BE2C (cell line): ENCODE measurements at regions not wholly inside any gene's neighbourhood (a gene's known extent, or its start where the extent isn't known, plus 50 kb on each side); places are given as distances from the start of the nearest gene placed in this dataset.

Experiments used
- DNase-seq: peaks from one replicate; pipeline ENCODE4 v3.0.0-alpha.2; 2020
- H3K27me3 ChIP-seq: fragments of 250-450 bp; sonication (Bioruptor Pico); 2 replicates; pipeline ENCODE4 v1.5.1; 2020; ENCODE audit warnings: mild to moderate bottlenecking
- H3K36me3 ChIP-seq: fragments of 250-450 bp; sonication (Bioruptor Pico); 2 replicates; pipeline ENCODE4 v1.5.1; 2020; ENCODE audit warnings: mild to moderate bottlenecking
- H3K4me1 ChIP-seq: fragments of 250-450 bp; sonication (Bioruptor Pico); 2 replicates; pipeline ENCODE4 v1.5.1; 2020
- H3K4me3 ChIP-seq: 2 replicates; pipeline ENCODE4 v1.5.1; 2011; ENCODE audit warnings: low read depth, low read length
- H3K9me3 ChIP-seq: fragments of 250-450 bp; sonication (Bioruptor Pico); 2 replicates; pipeline ENCODE4 v1.5.1; 2020
- CTCF ChIP-seq: IDR thresholded peaks from 2 replicates; pipeline ENCODE4 v1.5.1; 2012; ENCODE audit warnings: mild to moderate bottlenecking, low read depth, low read length

- no peak for TF ChIP-seq CTCF
- Histone ChIP-seq H3K27me3 (no peaks in the 10 kb centered on the region), H3K9me3 (no peaks in the 10 kb centered on the region), H3K4me1 (no peaks in the 10 kb centered on the region; the same call in none of the 2 replicates), H3K4me3 (no peak overlapping the region), H3K36me3 (no peaks in the 10 kb centered on the region)
- DNase-seq, result no peak
Observed at GRCh38 chr3:106420628-106421027, 551.8 kb upstream of the CBLB start.

GRCh38 chr3:106421426-106421825 is 552.6 kb upstream of the CBLB start:
- no peak for TF ChIP-seq CTCF
- Histone ChIP-seq H3K36me3 (no peaks in the 10 kb centered on the region), H3K4me3 (no peak overlapping the region), H3K4me1 (no peaks in the 10 kb centered on the region; the same call in none of the 2 replicates), H3K9me3 (no peaks in the 10 kb centered on the region), H3K27me3 (no peaks in the 10 kb centered on the region)
- no peak for DNase-seq

GRCh38 chr3:106421909-106422308 is 553.1 kb upstream of the CBLB start:
- H3K27me3 ChIP-seq, result no peaks in the 10 kb centered on the region
- H3K9me3 ChIP-seq, result no peaks in the 10 kb centered on the region
- H3K4me1 ChIP-seq, result no peaks in the 10 kb centered on the region; the same call in none of the 2 replicates
- no peak for DNase-seq
- no peak for TF ChIP-seq CTCF
- no peak overlapping the region for H3K4me3 ChIP-seq
- no peaks in the 10 kb centered on the region for H3K36me3 ChIP-seq

GRCh38 chr3:106423321-106424225 is 554.8 kb upstream of the CBLB start:
- Histone ChIP-seq H3K27me3 (no peaks in the 10 kb centered on the region), H3K4me3 (no peak overlapping the region), H3K9me3 (no peaks in the 10 kb centered on the region), H3K4me1 (no peaks in the 10 kb centered on the region; the same call in none of the 2 replicates), H3K36me3 (no peaks in the 10 kb centered on the region)
- TF ChIP-seq CTCF, result no peak
- DNase-seq, result no peak

GRCh38 chr3:106425026-106425425 is 556.2 kb upstream of the CBLB start:
- Histone ChIP-seq H3K4me1 (no peaks in the 10 kb centered on the region; the same call in none of the 2 replicates), H3K27me3 (no peaks in the 10 kb centered on the region), H3K4me3 (no peak overlapping the region), H3K36me3 (no peaks in the 10 kb centered on the region), H3K9me3 (no peaks in the 10 kb centered on the region)
- TF ChIP-seq CTCF, result no peak
- no peak for DNase-seq

- DNase-seq, result no peak
- H3K9me3 ChIP-seq, result no peaks in the 10 kb centered on the region
- H3K4me1 ChIP-seq, result no peaks in the 10 kb centered on the region; the same call in none of the 2 replicates
- no peaks in the 10 kb centered on the region for H3K27me3 ChIP-seq
- no peaks in the 10 kb centered on the region for H3K36me3 ChIP-seq
- H3K4me3 ChIP-seq, result no peak overlapping the region
- TF ChIP-seq CTCF, result no peak
Observed at GRCh38 chr3:106425916-106426315, 557.1 kb upstream of the CBLB start.
